ENCODE measurements at regions not wholly inside any gene's neighbourhood (a gene's known extent, or its start where the extent isn't known, plus 50 kb on each side); places are given as distances from the start of the nearest gene placed in this dataset.

- TF ChIP-seq POLR2AphosphoS5 (IDR thresholded peaks at IDR 0.05) (no peak), POLR2A (IDR thresholded peaks at IDR 0.05) (no peak)
Observed at GRCh38 chr1:10912441-10912840, 100.0 kb upstream of the TARDBP start.
